H1 (cell line): ENCODE measurements at regions not wholly inside any gene's neighbourhood (a gene's known extent, or its start where the extent isn't known, plus 50 kb on each side); places are given as distances from the start of the nearest gene placed in this dataset.
"Not testable (repeated sequence)": the region's sequence is repeated elsewhere in the genome, so short reads cannot be mapped to it uniquely, and the experiment has no call there.

Experiments used
- CTCF ChIA-PET: fragments of 300-600 bp; sonication (Branson Sonifier 250); formaldehyde crosslinking; loops from one replicate; lab custom pipeline; 2021; ENCODE audit not compliant: partially characterized antibody; lab: Charles Lee
- POLR2A ChIA-PET: fragments of 300-600 bp; sonication (Branson Sonifier 250); formaldehyde crosslinking; loops from one replicate; lab custom pipeline; 2021; ENCODE audit warnings: inconsistent platforms; ENCODE audit not compliant: partially characterized antibody; lab: Charles Lee
- DNase-seq, 2 experiments: peaks; one replicate each; pipeline versions ENCODE4 v3.0.0 to v3.0.0-alpha.2; 2010 to 2022; ENCODE audit warnings: low spot score in 2 of 2, low read depth in 1 of 2, mixed read lengths in 1 of 2
- FAIRE-seq: peaks from 2 replicates; lab custom pipeline; 2011; peaks lifted over from hg19 to GRCh38; lab: Jason Lieb, UNC
- H2AFZ ChIP-seq: 2 replicates; pipeline ENCODE4 v1.8.1; 2012; ENCODE audit warnings: low read length, inconsistent platforms
- H2AK5ac ChIP-seq: 2 replicates; pipeline ENCODE4 v1.6.1; 2013; ENCODE audit warnings: low read depth, low read length
- H2BK120ac ChIP-seq: replicated peaks from 2 replicates; pipeline ENCODE3; 2013; ENCODE audit warnings: low read depth, low read length, inconsistent platforms
- H2BK12ac ChIP-seq: 2 replicates; pipeline ENCODE4 v1.6.1; 2013; ENCODE audit warnings: low read depth, low read length
- H2BK15ac ChIP-seq: 2 replicates; pipeline ENCODE4 v1.6.1; 2013; ENCODE audit warnings: low read length
- H2BK20ac ChIP-seq: 2 replicates; pipeline ENCODE4 v1.6.1; 2013; ENCODE audit warnings: low read length
- H2BK5ac ChIP-seq: 2 replicates; pipeline ENCODE4 v1.6.1; 2013; ENCODE audit warnings: low read depth, low read length
- H3K14ac ChIP-seq: 2 replicates; pipeline ENCODE4 v1.6.1; 2013; ENCODE audit warnings: inconsistent platforms; ENCODE audit not compliant: insufficient read length
- H3K18ac ChIP-seq: 2 replicates; pipeline ENCODE4 v1.6.1; 2013; ENCODE audit warnings: low read length; ENCODE audit errors: extremely low read depth
- H3K23ac ChIP-seq: 2 replicates; pipeline ENCODE4 v1.6.1; 2013; ENCODE audit warnings: inconsistent platforms; ENCODE audit not compliant: insufficient read length
- H3K23me2 ChIP-seq: 2 replicates; pipeline ENCODE4 v1.6.1; 2013; ENCODE audit warnings: low read depth, low read length
- H3K27ac ChIP-seq: 2 replicates; pipeline ENCODE4 v1.6.1; 2011; ENCODE audit warnings: low read depth, low read length, inconsistent platforms
- H3K27me3 ChIP-seq, 4 experiments: replicated peaks in 1 of 4; 1 replicate in 1 of 4; 2 replicates in 3 of 4; pipeline versions ENCODE4 v1.6.1 to v1.8.1; 2011 to 2013; ENCODE audit warnings: low read length in 3 of 4, mild to moderate bottlenecking in 3 of 4, inconsistent platforms in 2 of 4, mixed read lengths in 2 of 4, moderate library complexity in 1 of 4; ENCODE audit not compliant: control insufficient read depth in 3 of 4, insufficient read depth in 3 of 4; ENCODE audit errors: extremely low read depth in 1 of 4
- H3K36me3 ChIP-seq, 4 experiments: 2 replicates each; pipeline versions ENCODE4 v1.6.1 to v1.8.1; 2011 to 2013; ENCODE audit warnings: mild to moderate bottlenecking in 4 of 4, low read length in 3 of 4, moderate library complexity in 2 of 4, control low read depth in 1 of 4, inconsistent platforms in 1 of 4; ENCODE audit not compliant: insufficient read depth in 4 of 4, control insufficient read depth in 2 of 4
- H3K4ac ChIP-seq: replicated peaks from 2 replicates; pipeline ENCODE3; 2013; ENCODE audit warnings: low read length, low read depth, mixed read lengths, inconsistent platforms; ENCODE audit not compliant: insufficient read length
- H3K4me1 ChIP-seq, 4 experiments: replicated peaks in 1 of 4; 1 replicate in 1 of 4; 2 replicates in 3 of 4; pipeline versions ENCODE4 v1.6.1 to v1.8.1; 2011 to 2013; ENCODE audit warnings: low read length in 3 of 4, inconsistent platforms in 2 of 4, mixed read lengths in 1 of 4; ENCODE audit not compliant: insufficient read depth in 4 of 4, control insufficient read depth in 3 of 4
- H3K4me2 ChIP-seq, 2 experiments: 2 replicates each; pipeline versions ENCODE4 v1.6.1 to v1.8.1; 2011 to 2013; ENCODE audit warnings: low read depth in 2 of 2, low read length in 2 of 2, control low read depth in 1 of 2, inconsistent platforms in 1 of 2, mild to moderate bottlenecking in 1 of 2; ENCODE audit not compliant: insufficient read depth in 1 of 2
- H3K4me3 ChIP-seq, 4 experiments: fragments of 200-600, 300-600 bp in 1 of 4; sonication (generic), shearing (Covaris generic), sonication (Bioruptor Twin) in 1 of 4; 2 replicates each; pipeline versions ENCODE4 v1.5.1 to v1.8.1; 2011 to 2016; ENCODE audit warnings: low read length in 4 of 4, low read depth in 3 of 4, control low read depth in 2 of 4, inconsistent platforms in 2 of 4, mild to moderate bottlenecking in 2 of 4, mixed read lengths in 1 of 4, moderate library complexity in 1 of 4; ENCODE audit not compliant: insufficient read depth in 2 of 4; ENCODE audit errors: extremely low read depth in 1 of 4
- H3K56ac ChIP-seq: replicated peaks from 2 replicates; pipeline ENCODE3; 2013; ENCODE audit warnings: low read depth, mild to moderate bottlenecking, mixed read lengths, low read length, inconsistent platforms; ENCODE audit not compliant: insufficient read length
- H3K79me1 ChIP-seq: 2 replicates; pipeline ENCODE4 v1.6.1; 2013; ENCODE audit warnings: low read depth, low read length, control low read depth
- H3K79me2 ChIP-seq, 2 experiments: 2 replicates each; pipeline versions ENCODE4 v1.6.1 to v1.8.1; 2012 to 2013; ENCODE audit warnings: low read length in 2 of 2, mild to moderate bottlenecking in 2 of 2, inconsistent platforms in 1 of 2; ENCODE audit not compliant: insufficient read depth in 2 of 2, control insufficient read depth in 1 of 2
- H3K9ac ChIP-seq, 4 experiments: replicated peaks in 1 of 4; 1 replicate in 1 of 4; 2 replicates in 3 of 4; pipeline versions ENCODE4 v1.6.1 to v1.8.1; 2011 to 2013; ENCODE audit warnings: low read depth in 3 of 4, low read length in 3 of 4, control low read depth in 2 of 4, mild to moderate bottlenecking in 2 of 4, moderate library complexity in 2 of 4, inconsistent platforms in 1 of 4; ENCODE audit errors: extremely low read depth in 1 of 4
- H3K9me3 ChIP-seq, 2 experiments: 2 replicates each; pipeline versions ENCODE4 v1.6.1 to v1.8.1; 2012 to 2013; ENCODE audit warnings: mild to moderate bottlenecking in 2 of 2, moderate library complexity in 2 of 2, control low read depth in 1 of 2, inconsistent platforms in 1 of 2, low read depth in 1 of 2, low read length in 1 of 2, mixed read lengths in 1 of 2; ENCODE audit not compliant: insufficient read depth in 2 of 2
- H4K20me1 ChIP-seq, 2 experiments: replicated peaks in 1 of 2; 2 replicates each; pipeline versions ENCODE3 to v1.8.1; 2011 to 2013; ENCODE audit warnings: inconsistent platforms in 2 of 2, low read length in 2 of 2, mild to moderate bottlenecking in 1 of 2; ENCODE audit not compliant: insufficient read depth in 2 of 2, control insufficient read depth in 1 of 2
- H4K5ac ChIP-seq: 2 replicates; pipeline ENCODE4 v1.6.1; 2013; ENCODE audit warnings: low read length, low read depth, mixed read lengths, inconsistent platforms; ENCODE audit not compliant: insufficient read length
- H4K8ac ChIP-seq: 2 replicates; pipeline ENCODE4 v1.8.0; 2013; ENCODE audit warnings: mild to moderate bottlenecking, moderate library complexity, low read length, inconsistent platforms; ENCODE audit not compliant: insufficient read depth; ENCODE audit errors: extremely low read depth
- H4K91ac ChIP-seq: replicated peaks from 2 replicates; pipeline ENCODE3; 2013; ENCODE audit warnings: low read length, mixed read lengths, inconsistent platforms; ENCODE audit not compliant: insufficient read length
- WGBS, 2 experiments: shearing (Covaris generic) in 1 of 2; methylation state at CpG; one replicate each; pipeline versions ENCODE4 v1.1.6 to v1.1.7; 2013 to 2015; ENCODE audit warnings: low lambda C conversion rate in 2 of 2, mixed read lengths in 2 of 2, inconsistent platforms in 1 of 2, low coverage in 1 of 2, missing lambda C conversion rate in 1 of 2; ENCODE audit not compliant: insufficient replicate concordance in 2 of 2, insufficient coverage in 1 of 2, insufficient read length in 1 of 2; ENCODE audit errors: extremely low coverage in 1 of 2, missing lambda C conversion rate in 1 of 2; 5-methylcytosine and 5-hydroxymethylcytosine counted together

DNA sequence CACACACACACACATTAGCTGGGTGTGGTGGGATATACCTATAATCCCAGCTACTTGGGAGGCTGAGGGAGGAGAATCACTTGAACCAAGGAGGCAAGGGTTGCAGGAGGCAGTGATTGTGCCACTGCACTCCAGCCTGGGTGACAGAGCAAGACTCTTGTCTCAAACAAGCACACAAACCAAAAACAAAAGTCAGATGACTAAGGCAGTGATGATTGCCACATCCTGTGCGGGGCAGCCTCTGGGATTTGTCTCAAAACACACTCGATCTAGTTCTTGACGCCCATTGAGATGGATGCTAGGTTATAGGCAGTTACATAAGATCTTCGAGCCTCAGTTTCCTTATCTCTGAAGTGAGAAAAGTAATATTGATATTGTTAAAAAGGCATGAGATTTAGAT is 57.8 kb upstream of the NBPF8 start:
- H3K9ac ChIP-seq, H4K20me1 ChIP-seq, H2BK20ac ChIP-seq, H2AFZ ChIP-seq, DNase-seq, H4K5ac ChIP-seq, H3K9me3 ChIP-seq, H3K56ac ChIP-seq, H3K4me1 ChIP-seq, H3K4me3 ChIP-seq, H3K79me2 ChIP-seq, H3K27ac ChIP-seq, H3K23ac ChIP-seq, H3K14ac ChIP-seq, H3K4ac ChIP-seq, H2BK5ac ChIP-seq, H2AK5ac ChIP-seq, H2BK12ac ChIP-seq, H3K36me3 ChIP-seq, H2BK120ac ChIP-seq, FAIRE-seq, POLR2A ChIA-PET, H3K27me3 ChIP-seq, CTCF ChIA-PET, H4K91ac ChIP-seq, H3K23me2 ChIP-seq, H3K4me2 ChIP-seq, H3K79me1 ChIP-seq, H2BK15ac ChIP-seq, H3K18ac ChIP-seq, H4K8ac ChIP-seq: not testable (repeated sequence)
- no CpG with 5 or more reads among the region's 4 CpGs for WGBS, 2 experiments
